KBM-7 (cell line): ENCODE measurements at regions not wholly inside any gene's neighbourhood (a gene's known extent, or its start where the extent isn't known, plus 50 kb on each side); places are given as distances from the start of the nearest gene placed in this dataset.

Experiments used
- DNase-seq: peaks from one replicate; pipeline ENCODE4 v3.0.0-alpha.2; 2015
- in situ Hi-C: fragments of 300-500 bp; cut with MboI; formaldehyde crosslinking; loops from 2 replicates; pipeline ENCODE4 v1.14.3; 2020; ENCODE audit warnings: low sequenced_read_pairs, low pct_unique_long_range_greater_than_20kb, mixed read lengths

GRCh38 chr1:38763121-38763520, 96.5 kb downstream of the RRAGC start:
- no peak for DNase-seq
- in situ Hi-C loops: no loop called here

- in situ Hi-C loops: no loop called here
- DNase-seq: no peak
These were observed 99.0 kb downstream of the RRAGC start for GRCh38 chr1:38760562-38760961.

- no peak for DNase-seq
- in situ Hi-C loops: no loop called here
These were observed 100.8 kb downstream of the RRAGC start for GRCh38 chr1:38758820-38759219.

- in situ Hi-C loops: no loop called here
- no peak for DNase-seq
These were observed 112.5 kb downstream of the RRAGC start for GRCh38 chr1:38746941-38747600.

- in situ Hi-C loops: no loop called here
- no peak for DNase-seq
These were observed 113.1 kb downstream of the RRAGC start for GRCh38 chr1:38746402-38746935.

GRCh38 chr1:38745476-38746401, 113.8 kb downstream of the RRAGC start:
- in situ Hi-C loops: no loop called here
- no peak for DNase-seq

- in situ Hi-C loops: no loop called here
- no peak for DNase-seq
These were observed 114.9 kb downstream of the RRAGC start for GRCh38 chr1:38744452-38745350.

- DNase-seq: no peak
- in situ Hi-C loops: no loop called here
These were observed 116.4 kb downstream of the RRAGC start for GRCh38 chr1:38743184-38743583.

GRCh38 chr1:38741341-38741740, 118.2 kb downstream of the RRAGC start:
- in situ Hi-C loops: no loop called here
- no peak for DNase-seq

GRCh38 chr1:38740487-38740886, 119.1 kb downstream of the RRAGC start:
- in situ Hi-C loops: no loop called here
- DNase-seq: no peak

GRCh38 chr1:38738207-38738606, 121.4 kb downstream of the RRAGC start:
- no peak for DNase-seq
- in situ Hi-C loops: no loop called here

GRCh38 chr1:38736399-38736798, 123.2 kb downstream of the RRAGC start:
- in situ Hi-C loops: no loop called here
- DNase-seq: no peak

- no peak for DNase-seq
- in situ Hi-C loops: no loop called here
These were observed 123.9 kb downstream of the RRAGC start for GRCh38 chr1:38735651-38736161.

- no peak for DNase-seq
- in situ Hi-C loops: no loop called here
These were observed 125.8 kb downstream of the RRAGC start for GRCh38 chr1:38733761-38734160.

- in situ Hi-C loops: no loop called here
- no peak for DNase-seq
These were observed 128.8 kb downstream of the RRAGC start for GRCh38 chr1:38730511-38731397.

- no peak for DNase-seq
- in situ Hi-C loops: no loop called here
These were observed 131.0 kb downstream of the RRAGC start for GRCh38 chr1:38728585-38728908.

- no peak for DNase-seq
- in situ Hi-C loops: no loop called here
These were observed 131.6 kb downstream of the RRAGC start for GRCh38 chr1:38727684-38728584.
